Right atrium auricular region (tissue), 2 donors: ENCODE measurements at regions not wholly inside any gene's neighbourhood (a gene's known extent, or its start where the extent isn't known, plus 50 kb on each side); places are given as distances from the start of the nearest gene placed in this dataset.

ENCODE experiments used
- DNase-seq: peaks from one replicate; pipeline ENCODE4 v3.0.0-alpha.2; 2019; ENCODE audit warnings: low spot score
- H3K27ac ChIP-seq, 2 donors: fragments of 200-600 bp; sonication (generic); 1 replicate in 1 of 2; 2 replicates in 1 of 2; pipeline ENCODE4 v1.5.1; 2016 to 2019
- H3K27me3 ChIP-seq, 2 donors: fragments of 200-600 bp; sonication (generic); one replicate each; pipeline versions ENCODE4 v1.5.1 to v1.6.0; 2017 to 2019
- H3K36me3 ChIP-seq: fragments of 200-600 bp; sonication (generic); one replicate; pipeline ENCODE4 v1.5.1; 2016
- H3K4me1 ChIP-seq, 2 donors: fragments of 200-600 bp; sonication (generic); one replicate each; pipeline versions ENCODE4 v1.5.1 to v1.6.0; 2017 to 2019
- H3K4me3 ChIP-seq, 2 donors: fragments of 200-600 bp; sonication (generic); 1 replicate in 1 of 2; 2 replicates in 1 of 2; pipeline ENCODE4 v1.5.1; 2017 to 2019; ENCODE audit warnings: mild to moderate bottlenecking in 1 of 2, moderate library complexity in 1 of 2
- H3K9me3 ChIP-seq, 2 donors: fragments of 200-600 bp; sonication (generic); one replicate each; pipeline ENCODE4 v1.5.1; 2019
- TF ChIP-seq, protein P1 (sequence below), 2 donors: fragments of 200-600 bp; sonication (generic); IDR thresholded peaks; one replicate each; pipeline ENCODE4 v1.5.1; 2019; ENCODE audit warnings: antibody characterized with exemption in 2 of 2

- TF ChIP-seq, protein P1, sequence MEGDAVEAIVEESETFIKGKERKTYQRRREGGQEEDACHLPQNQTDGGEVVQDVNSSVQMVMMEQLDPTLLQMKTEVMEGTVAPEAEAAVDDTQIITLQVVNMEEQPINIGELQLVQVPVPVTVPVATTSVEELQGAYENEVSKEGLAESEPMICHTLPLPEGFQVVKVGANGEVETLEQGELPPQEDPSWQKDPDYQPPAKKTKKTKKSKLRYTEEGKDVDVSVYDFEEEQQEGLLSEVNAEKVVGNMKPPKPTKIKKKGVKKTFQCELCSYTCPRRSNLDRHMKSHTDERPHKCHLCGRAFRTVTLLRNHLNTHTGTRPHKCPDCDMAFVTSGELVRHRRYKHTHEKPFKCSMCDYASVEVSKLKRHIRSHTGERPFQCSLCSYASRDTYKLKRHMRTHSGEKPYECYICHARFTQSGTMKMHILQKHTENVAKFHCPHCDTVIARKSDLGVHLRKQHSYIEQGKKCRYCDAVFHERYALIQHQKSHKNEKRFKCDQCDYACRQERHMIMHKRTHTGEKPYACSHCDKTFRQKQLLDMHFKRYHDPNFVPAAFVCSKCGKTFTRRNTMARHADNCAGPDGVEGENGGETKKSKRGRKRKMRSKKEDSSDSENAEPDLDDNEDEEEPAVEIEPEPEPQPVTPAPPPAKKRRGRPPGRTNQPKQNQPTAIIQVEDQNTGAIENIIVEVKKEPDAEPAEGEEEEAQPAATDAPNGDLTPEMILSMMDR (IDR thresholded peaks at IDR 0.05): no peak
- no peak overlapping the region for H3K27ac ChIP-seq
- no peaks in the 10 kb centered on the region for H3K36me3 ChIP-seq
- H3K27me3 ChIP-seq: no peaks in the 10 kb centered on the region
- no peak overlapping the region for H3K4me3 ChIP-seq
- DNase-seq: no peak
- H3K4me1 ChIP-seq: no peaks in the 10 kb centered on the region
- H3K9me3 ChIP-seq: no peaks in the 10 kb centered on the region
Observed at GRCh38 chr6:17001188-17001587, 100.7 kb upstream of the STMND1 start.

GRCh38 chr6:16999491-17000436, 102.1 kb upstream of the STMND1 start:
- DNase-seq: no peak
- no peaks in the 10 kb centered on the region for H3K9me3 ChIP-seq
- H3K4me1 ChIP-seq: no peaks in the 10 kb centered on the region
- H3K4me3 ChIP-seq: no peak overlapping the region
- TF ChIP-seq, protein P1 (IDR thresholded peaks at IDR 0.05): no peak
- no peak overlapping the region for H3K27ac ChIP-seq
- H3K27me3 ChIP-seq: no peaks in the 10 kb centered on the region
- no peaks in the 10 kb centered on the region for H3K36me3 ChIP-seq

GRCh38 chr6:16998461-16998860, 103.4 kb upstream of the STMND1 start:
- Histone ChIP-seq H3K36me3 (no peaks in the 10 kb centered on the region), H3K4me3 (no peak overlapping the region), H3K4me1 (no peaks in the 10 kb centered on the region), H3K27me3 (no peaks in the 10 kb centered on the region), H3K27ac (no peak overlapping the region), H3K9me3 (no peaks in the 10 kb centered on the region)
- no peak for DNase-seq
- TF ChIP-seq, protein P1 (IDR thresholded peaks at IDR 0.05): no peak

GRCh38 chr6:16995511-16996250, 106.2 kb upstream of the STMND1 start:
- DNase-seq: no peak
- Histone ChIP-seq H3K27me3 (no peaks in the 10 kb centered on the region), H3K4me1 (no peaks in the 10 kb centered on the region), H3K27ac (no peak overlapping the region), H3K9me3 (no peaks in the 10 kb centered on the region), H3K4me3 (no peak overlapping the region), H3K36me3 (no peaks in the 10 kb centered on the region)
- TF ChIP-seq, protein P1 (IDR thresholded peaks at IDR 0.05): no peak

GRCh38 chr6:16993396-16993795, 108.5 kb upstream of the STMND1 start:
- no peak overlapping the region for H3K27ac ChIP-seq
- H3K9me3 ChIP-seq: peaks cover 0 to 4% of the 10 kb centered on the region in 2 donors
- no peak for DNase-seq
- no peak overlapping the region for H3K4me3 ChIP-seq
- H3K27me3 ChIP-seq: no peaks in the 10 kb centered on the region
- H3K4me1 ChIP-seq: no peaks in the 10 kb centered on the region
- TF ChIP-seq, protein P1 (IDR thresholded peaks at IDR 0.05): no peak
- no peaks in the 10 kb centered on the region for H3K36me3 ChIP-seq
